Peyer's patch (tissue), 4 donors: ENCODE measurements at regions not wholly inside any gene's neighbourhood (a gene's known extent, or its start where the extent isn't known, plus 50 kb on each side); places are given as distances from the start of the nearest gene placed in this dataset.

Experiments used
- POLR2A ChIP-seq, 2 donors: fragments of 450-650 bp; IDR thresholded peaks; one replicate each; pipeline ENCODE4 v1.5.1; 2017; ENCODE audit warnings: antibody characterized with exemption in 2 of 2, mild to moderate bottlenecking in 2 of 2, moderate library complexity in 2 of 2
- TF ChIP-seq, protein P1 (sequence below), 6 experiments: fragments of 450-650 bp in 4 of 6; fragments of 200-600 bp in 2 of 6; sonication (generic) in 1 of 6; IDR thresholded peaks; one replicate each; pipeline ENCODE4 v1.5.1; 2017 to 2019; ENCODE audit warnings: antibody characterized with exemption in 6 of 6, mild to moderate bottlenecking in 3 of 6, moderate library complexity in 1 of 6

DNA sequence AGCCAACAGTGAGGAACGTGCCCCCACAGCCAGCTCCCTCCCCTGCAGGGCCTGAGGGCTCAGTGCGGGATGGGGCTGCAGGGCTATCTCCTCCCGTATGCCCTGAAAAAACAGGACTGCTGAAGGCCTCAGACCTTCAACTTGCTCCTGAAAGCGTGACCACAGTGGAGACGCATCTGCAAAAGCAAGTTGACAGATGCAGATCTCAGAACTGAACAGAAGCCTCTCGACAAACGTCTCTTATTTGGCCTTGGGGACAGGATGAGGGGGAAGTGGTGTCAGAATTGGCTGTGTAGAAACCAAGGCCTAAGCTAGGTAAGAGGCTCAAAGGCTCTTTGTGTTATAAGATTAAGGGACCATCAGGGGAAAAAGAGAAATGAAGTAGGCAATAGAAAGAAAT is 120.7 kb upstream of the SLC22A23 start:
- TF ChIP-seq, protein P1, sequence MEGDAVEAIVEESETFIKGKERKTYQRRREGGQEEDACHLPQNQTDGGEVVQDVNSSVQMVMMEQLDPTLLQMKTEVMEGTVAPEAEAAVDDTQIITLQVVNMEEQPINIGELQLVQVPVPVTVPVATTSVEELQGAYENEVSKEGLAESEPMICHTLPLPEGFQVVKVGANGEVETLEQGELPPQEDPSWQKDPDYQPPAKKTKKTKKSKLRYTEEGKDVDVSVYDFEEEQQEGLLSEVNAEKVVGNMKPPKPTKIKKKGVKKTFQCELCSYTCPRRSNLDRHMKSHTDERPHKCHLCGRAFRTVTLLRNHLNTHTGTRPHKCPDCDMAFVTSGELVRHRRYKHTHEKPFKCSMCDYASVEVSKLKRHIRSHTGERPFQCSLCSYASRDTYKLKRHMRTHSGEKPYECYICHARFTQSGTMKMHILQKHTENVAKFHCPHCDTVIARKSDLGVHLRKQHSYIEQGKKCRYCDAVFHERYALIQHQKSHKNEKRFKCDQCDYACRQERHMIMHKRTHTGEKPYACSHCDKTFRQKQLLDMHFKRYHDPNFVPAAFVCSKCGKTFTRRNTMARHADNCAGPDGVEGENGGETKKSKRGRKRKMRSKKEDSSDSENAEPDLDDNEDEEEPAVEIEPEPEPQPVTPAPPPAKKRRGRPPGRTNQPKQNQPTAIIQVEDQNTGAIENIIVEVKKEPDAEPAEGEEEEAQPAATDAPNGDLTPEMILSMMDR (IDR thresholded peaks at IDR 0.05) = no peak
- TF ChIP-seq POLR2A (IDR thresholded peaks at IDR 0.05) = no peak
